ENCODE measurements at regions not wholly inside any gene's neighbourhood (a gene's known extent, or its start where the extent isn't known, plus 50 kb on each side); places are given as distances from the start of the nearest gene placed in this dataset.

DNA sequence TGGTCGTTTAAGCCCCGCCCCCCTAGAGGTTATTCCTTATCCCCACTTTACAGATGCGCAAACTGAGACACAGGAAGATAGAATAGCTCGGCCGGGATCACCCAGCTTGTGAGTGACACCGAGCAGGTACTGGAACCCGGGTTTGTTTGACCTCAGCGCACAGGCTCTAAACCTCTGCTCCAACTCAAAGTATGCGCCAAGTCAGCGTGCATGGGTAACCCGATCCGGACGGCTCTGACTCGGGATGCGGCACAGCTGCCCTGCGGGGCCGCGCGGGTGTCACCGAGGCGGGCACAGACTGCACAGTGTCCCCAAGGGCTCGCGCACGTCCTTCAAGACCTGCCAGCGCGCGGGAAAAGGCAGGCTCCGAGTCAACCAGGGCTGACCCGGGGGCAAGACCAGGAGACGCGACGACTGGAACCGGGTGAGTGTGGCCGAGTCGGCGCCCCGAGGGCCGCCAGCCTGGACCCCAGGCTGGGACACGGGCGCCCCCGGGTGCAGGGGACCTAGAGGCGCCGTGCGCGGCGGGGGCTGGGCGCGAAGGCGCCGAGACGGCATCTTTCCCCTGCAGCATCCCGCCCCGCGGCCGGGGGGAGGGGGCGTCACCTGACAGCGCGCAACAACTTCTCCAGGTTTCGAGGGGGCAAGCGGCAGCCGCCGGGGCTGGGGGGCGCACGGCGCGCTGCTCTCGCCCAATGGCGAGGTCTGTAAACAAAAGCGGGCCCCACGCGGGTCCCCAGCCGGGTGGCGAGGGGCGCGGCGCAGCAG is 101.9 kb upstream of the SOD1 start:
- no peak for TF ChIP-seq GATA1 (IDR thresholded peaks at IDR 0.05; ENCODE audit: low read depth, low read length)
- no peak for TF ChIP-seq POLR2A (IDR thresholded peaks at IDR 0.05; ENCODE audit: low read length)
- DNase-seq: no peak

DNA sequence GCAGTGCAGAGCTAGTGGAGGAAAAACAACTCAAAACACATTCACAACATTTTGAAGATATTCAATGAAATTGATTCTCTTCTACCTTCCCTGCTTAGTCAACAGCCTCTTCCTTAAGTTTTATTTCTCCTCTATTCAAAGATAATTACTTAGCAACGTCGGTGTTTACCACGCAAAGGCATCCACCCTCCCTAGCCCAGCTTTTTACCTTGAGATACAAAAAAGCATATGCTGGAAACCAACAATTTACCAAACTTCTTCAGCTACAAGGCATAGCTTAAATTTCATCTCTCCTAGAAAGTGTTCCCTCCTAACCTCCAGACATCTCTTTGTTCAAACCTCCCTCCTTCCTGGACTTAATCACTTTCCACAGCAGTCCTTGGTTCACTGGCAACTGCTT is 102.8 kb upstream of the SOD1 start:
- no peak for TF ChIP-seq POLR2A (IDR thresholded peaks at IDR 0.05; ENCODE audit: low read length)
- TF ChIP-seq GATA1 (IDR thresholded peaks at IDR 0.05; ENCODE audit: low read depth, low read length): no peak
- DNase-seq: no peak

DNA sequence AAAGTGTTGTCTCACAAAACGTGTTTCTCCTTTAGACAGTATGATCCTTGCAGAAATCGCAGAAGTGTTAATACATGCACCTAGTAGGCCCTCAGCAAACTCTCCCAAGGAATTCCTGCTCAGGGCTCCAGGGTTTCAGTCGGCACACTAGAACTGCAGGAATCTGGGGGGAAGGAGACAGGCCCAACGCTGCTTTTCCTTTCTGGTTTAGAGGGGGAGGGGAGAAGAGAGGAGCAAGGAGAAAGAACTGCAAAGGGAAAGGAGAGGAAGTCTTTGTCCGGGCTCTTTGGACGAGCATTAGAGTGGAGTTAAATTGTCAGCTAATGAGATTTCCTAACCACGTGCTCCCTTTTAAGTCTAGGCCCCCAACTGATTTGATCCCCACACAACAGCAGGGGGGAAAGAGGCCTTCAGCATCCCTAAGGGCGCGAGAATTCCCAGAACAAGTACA is 103.7 kb upstream of the SOD1 start:
- DNase-seq: no peak
- no peak for TF ChIP-seq GATA1 (IDR thresholded peaks at IDR 0.05; ENCODE audit: low read depth, low read length)
- no peak for TF ChIP-seq POLR2A (IDR thresholded peaks at IDR 0.05; ENCODE audit: low read length)

DNA sequence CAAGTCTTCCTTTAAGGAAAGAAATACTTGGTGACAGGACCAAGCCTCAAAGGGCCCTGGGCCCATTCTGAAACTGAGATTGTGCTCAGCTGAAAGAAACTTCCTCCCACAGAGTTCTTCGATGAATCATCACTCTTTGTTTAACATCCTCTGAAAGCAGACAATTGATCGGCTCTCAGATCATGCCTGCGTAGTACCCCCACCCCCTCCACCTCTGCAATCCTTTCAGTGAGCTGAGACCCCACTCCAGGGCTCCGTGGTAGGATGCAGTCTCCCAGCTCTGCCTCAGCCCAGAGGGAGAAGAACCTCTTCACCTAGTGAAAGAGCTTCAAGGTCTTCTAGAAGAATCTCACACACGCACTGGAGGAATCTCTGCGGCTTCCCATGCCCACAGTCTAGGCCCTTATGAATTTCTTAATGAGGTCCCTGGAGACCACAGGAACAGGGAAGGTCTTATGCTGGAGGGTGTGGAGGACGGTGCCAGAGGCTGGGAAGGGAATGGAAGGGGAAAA is 104.9 kb upstream of the SOD1 start:
- DNase-seq: no peak
- no peak for TF ChIP-seq POLR2A (IDR thresholded peaks at IDR 0.05; ENCODE audit: low read length)
- no peak for TF ChIP-seq GATA1 (IDR thresholded peaks at IDR 0.05; ENCODE audit: low read depth, low read length)

DNA sequence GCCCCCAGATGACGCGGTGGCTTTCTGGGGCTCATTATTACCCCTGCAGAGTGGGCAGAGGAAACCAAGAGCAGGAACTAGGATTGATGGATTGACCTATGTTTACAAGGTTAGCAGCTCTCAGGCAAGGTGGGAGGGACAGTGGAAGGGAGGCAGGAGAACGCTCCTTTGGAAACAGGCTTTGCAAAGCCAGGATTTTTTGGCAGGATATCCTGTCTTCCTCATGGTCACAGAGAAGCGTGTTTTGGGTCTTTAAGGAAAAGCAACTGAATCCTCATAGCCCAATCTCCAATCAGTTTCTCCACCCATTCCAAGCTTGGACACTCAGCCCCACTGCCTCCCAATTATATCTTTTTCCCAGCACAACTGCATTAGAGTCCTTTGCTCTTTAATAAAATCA is 105.6 kb upstream of the SOD1 start:
- TF ChIP-seq GATA1 (IDR thresholded peaks at IDR 0.05; ENCODE audit: low read depth, low read length): no peak
- TF ChIP-seq POLR2A (IDR thresholded peaks at IDR 0.05; ENCODE audit: low read length): no peak

DNA sequence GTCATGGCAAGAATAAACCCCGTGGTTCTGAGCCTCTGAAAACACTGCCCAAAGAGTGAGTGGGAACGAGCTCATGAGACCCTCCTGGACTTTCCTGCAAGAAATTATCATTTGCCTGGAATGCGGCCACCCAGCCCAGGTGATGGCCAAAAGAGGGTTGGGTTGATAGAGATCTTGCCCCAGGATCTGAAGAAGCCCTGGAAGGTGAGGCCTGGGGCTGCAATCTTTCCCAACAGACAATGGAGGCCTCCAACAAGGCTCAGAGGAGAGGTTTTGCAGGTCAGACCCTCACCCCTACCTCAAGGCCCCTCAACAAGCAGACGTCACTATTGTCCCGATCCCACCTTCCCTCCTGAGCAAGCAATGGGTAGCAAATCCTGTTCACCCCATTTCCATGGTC is 106.0 kb upstream of the SOD1 start:
- no peak for DNase-seq
- TF ChIP-seq POLR2A (IDR thresholded peaks at IDR 0.05; ENCODE audit: low read length): no peak
- no peak for TF ChIP-seq GATA1 (IDR thresholded peaks at IDR 0.05; ENCODE audit: low read depth, low read length)

More for the DNA sequence above, 105.6 kb upstream of the SOD1 start:
- DNase-seq: no peak

DNA sequence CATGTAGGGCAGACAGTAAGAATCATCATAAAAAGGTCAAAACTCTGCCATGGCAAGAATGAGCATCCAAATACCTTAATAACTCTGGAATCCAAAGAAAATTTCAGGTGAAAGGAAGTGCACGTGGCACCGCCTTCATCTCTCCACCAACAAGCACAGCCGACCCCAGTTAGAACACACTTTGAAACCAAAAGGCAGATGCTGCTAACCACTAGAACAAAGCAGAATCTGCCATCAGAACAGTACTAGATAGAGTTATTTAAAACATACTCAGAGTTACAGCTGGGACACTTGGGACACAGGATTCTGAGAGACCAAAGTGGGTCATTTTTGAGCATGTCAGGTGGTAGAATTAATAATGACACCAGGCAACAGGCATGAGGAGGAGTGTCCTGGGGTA is 106.7 kb upstream of the SOD1 start:
- DNase-seq: no peak
- TF ChIP-seq POLR2A (IDR thresholded peaks at IDR 0.05; ENCODE audit: low read length): no peak
- no peak for TF ChIP-seq GATA1 (IDR thresholded peaks at IDR 0.05; ENCODE audit: low read depth, low read length)

DNA sequence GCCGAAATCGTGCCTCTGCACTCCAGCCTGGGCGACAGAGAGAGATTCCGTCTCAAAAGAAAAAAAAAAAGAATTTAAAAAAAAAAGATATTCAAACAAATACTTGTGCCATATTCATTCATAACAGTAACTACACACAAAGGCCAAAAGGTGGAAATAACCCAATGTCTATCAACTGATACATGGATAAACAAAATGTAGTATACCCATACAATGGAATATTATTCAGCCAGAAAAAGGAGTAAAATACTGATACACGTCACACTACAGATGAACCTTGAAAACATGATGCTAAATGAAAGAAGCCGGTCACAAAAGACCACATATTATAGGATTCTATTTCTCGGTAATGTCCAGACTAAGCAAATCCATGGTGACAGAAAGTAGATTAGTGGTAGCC is 109.4 kb upstream of the SOD1 start:
- no peak for DNase-seq
- TF ChIP-seq POLR2A (IDR thresholded peaks at IDR 0.05; ENCODE audit: low read length) (no peak), GATA1 (IDR thresholded peaks at IDR 0.05; ENCODE audit: low read depth, low read length) (no peak)

DNA sequence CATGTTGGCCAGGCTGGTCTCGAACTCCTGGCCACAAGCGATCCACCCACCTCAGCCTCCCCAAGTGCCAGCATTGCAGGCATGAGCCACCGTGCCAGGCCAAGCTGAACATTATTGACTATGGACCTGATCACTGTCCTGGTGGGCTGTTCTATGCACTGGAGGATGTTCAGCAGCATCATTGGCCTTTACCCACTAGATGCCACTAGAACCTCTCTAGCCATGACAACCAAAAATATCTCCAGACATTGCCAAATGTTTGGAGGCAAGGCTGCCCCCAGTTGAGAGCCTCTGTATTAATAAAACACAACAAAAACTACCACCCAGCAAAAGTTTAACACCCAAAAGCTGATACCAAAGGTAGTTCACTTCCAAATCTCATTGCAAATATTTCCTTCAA is 110.8 kb upstream of the SOD1 start:
- no peak for DNase-seq
- TF ChIP-seq GATA1 (IDR thresholded peaks at IDR 0.05; ENCODE audit: low read depth, low read length) (no peak), POLR2A (IDR thresholded peaks at IDR 0.05; ENCODE audit: low read length) (no peak)

DNA sequence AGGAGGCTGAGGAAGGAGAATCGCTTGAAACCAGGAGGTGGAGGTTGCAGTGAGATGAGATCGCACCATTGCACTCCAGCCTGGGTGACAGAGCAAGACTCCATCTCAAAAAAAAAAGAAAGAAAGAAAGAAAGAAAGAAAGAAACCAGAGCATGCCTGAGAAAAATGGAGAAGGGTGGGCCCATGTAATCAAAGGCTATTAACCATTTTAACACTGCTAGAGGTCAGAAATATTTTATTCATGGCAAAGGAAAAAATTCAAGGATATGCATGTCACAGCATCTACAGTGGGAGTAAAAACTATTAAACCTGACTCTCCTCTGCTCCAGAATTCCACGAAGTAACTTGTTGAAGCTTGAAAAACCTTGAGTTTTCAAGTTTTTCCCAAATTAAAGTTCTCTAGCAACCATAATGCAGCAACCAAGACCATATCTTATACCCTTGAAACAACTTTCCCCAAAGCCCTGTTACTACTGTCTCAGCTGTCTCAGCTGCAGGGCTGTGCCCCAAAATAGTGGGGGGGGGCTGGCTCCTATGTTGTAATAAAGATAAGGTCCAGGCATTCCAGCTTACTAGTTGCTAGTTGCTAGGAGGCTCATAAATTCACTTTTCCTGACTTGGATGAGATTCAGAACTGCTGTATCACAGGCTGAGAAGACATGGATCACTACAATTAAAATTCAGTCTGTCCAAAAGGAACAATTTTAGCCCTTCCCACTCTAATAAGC is 112.9 kb upstream of the SOD1 start:
- no peak for TF ChIP-seq GATA1 (IDR thresholded peaks at IDR 0.05; ENCODE audit: low read depth, low read length)
- no peak for TF ChIP-seq POLR2A (IDR thresholded peaks at IDR 0.05; ENCODE audit: low read length)
- DNase-seq: no peak

DNA sequence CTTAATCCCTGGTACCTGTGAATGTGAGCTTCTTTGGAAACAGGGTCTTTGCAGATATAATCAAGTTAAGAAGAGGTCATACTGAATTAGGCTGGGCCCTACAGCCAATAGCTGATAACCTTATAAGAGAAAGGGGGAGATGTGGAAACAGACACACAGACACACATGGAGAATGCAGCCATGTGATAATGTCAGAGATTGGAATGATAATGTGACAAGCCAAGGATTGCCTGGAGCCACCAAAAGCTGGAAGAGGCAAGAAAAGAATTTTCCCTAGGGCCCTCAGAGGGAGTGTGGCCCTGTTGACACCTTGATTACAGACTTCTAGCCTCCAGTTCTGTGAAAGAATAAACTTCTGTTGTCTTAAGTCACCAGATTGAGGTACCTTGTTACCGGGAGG is 114.5 kb upstream of the SOD1 start:
- DNase-seq: no peak
- no peak for TF ChIP-seq POLR2A (IDR thresholded peaks at IDR 0.05; ENCODE audit: low read length)
- TF ChIP-seq GATA1 (IDR thresholded peaks at IDR 0.05; ENCODE audit: low read depth, low read length): no peak

DNA sequence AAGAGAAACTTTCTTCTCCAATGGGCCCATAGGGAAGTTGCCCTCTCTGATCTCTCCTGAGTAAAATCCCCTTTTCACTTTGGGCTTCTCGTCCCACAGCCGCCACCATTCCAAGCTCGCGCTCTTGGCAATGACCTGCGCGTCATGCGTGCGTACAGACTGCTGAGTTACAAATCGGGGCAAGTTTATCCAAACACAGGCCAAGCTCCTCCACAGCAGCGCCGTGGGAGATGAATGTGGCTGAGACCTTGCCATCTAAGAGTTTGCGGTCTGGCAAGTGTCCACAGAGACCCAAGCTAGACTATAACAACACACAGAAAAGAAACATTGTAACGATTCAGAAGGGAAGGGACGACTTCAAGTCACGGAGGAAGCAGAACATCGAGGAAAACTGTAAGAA is 116.3 kb upstream of the SOD1 start:
- TF ChIP-seq GATA1 (IDR thresholded peaks at IDR 0.05; ENCODE audit: low read depth, low read length): no peak
- no peak for TF ChIP-seq POLR2A (IDR thresholded peaks at IDR 0.05; ENCODE audit: low read length)
- no peak for DNase-seq

DNA sequence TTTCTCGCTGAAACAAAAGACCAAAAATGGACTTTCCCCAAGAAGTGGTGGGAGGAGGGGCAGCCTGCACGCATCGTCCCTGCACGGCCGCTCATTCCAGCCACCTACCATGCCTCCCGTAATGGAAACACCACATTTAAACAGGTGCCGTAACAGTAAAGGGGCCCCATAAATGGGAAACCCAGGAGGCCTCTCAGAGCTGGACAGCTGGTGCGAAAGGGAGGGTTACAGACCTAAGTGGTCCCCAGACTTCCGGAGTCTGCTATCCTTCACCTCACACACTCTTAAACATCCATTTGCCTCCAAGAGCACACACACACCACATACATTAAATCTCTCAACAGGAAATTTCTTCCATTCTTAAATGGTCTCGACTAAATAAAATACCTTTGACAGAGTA is 120.7 kb upstream of the SOD1 start:
- no peak for DNase-seq

DNA sequence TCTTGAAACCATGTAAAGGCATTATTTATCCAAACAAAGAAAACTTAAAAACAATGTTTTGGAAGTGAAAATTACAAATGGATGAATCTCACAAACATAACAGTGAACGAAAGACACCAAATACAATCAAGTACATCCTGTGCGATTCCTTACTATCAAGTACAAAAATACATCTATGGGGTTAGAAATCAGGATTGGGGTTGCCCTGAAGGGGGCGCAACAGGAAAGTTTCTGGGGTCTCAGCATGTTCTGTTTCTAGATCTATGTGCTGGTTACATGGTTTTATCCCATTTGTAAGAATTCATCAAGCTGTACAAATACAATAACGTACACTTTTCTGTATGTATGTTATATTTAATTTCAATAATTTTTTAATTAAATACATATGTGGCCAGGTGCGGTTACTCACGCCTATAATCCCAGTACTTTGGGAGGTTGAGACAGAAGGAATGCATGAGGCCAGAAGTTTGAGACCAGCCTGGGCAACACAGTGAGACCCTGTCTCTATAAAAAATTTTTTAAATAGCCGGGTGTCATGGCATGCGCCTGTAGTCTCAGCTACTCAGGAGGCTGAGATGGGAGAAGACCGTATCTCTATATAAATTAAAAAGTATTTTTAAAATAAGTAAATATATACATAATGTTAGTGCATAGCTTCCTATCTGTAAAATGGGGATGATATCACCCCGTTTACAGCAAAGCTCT is 121.5 kb upstream of the SOD1 start:
- TF ChIP-seq GATA1 (IDR thresholded peaks at IDR 0.05; ENCODE audit: low read depth, low read length) (no peak), POLR2A (IDR thresholded peaks at IDR 0.05; ENCODE audit: low read length) (no peak)
- DNase-seq: peak in 1 of 2 experiments; percentile 22

More for the DNA sequence above, 120.7 kb upstream of the SOD1 start:
- TF ChIP-seq GATA1 (IDR thresholded peaks at IDR 0.05; ENCODE audit: low read depth, low read length): no peak
- TF ChIP-seq POLR2A (IDR thresholded peaks at IDR 0.05; ENCODE audit: low read length): no peak

Data from erythroblast (primary cell).